ENCODE measurements at regions not wholly inside any gene's neighbourhood (a gene's known extent, or its start where the extent isn't known, plus 50 kb on each side); places are given as distances from the start of the nearest gene placed in this dataset.

- no peaks in the 10 kb centered on the region for H3K27me3 ChIP-seq (ENCODE audit: insufficient read depth, poor library complexity, severe bottlenecking)
- H3K27ac ChIP-seq (replicated peaks) = no peak overlapping the region
- no peak for DNase-seq (ENCODE audit: low read depth in 1 of 2, low spot score in 1 of 2)
- H3K4me3 ChIP-seq (replicated peaks; ENCODE audit: insufficient read depth, low read length) = no peak overlapping the region
- TF ChIP-seq REST (IDR thresholded peaks at IDR 0.05; ENCODE audit: insufficient replicate concordance, low read depth) (no peak), POLR2AphosphoS5 (IDR thresholded peaks at IDR 0.05; ENCODE audit: low read depth) (no peak), GABPA (IDR thresholded peaks at IDR 0.05; ENCODE audit: low read depth) (no peak), SPI1 (IDR thresholded peaks at IDR 0.05; ENCODE audit: borderline replicate concordance, low read depth) (no peak)
- TF ChIP-seq, protein P1, sequence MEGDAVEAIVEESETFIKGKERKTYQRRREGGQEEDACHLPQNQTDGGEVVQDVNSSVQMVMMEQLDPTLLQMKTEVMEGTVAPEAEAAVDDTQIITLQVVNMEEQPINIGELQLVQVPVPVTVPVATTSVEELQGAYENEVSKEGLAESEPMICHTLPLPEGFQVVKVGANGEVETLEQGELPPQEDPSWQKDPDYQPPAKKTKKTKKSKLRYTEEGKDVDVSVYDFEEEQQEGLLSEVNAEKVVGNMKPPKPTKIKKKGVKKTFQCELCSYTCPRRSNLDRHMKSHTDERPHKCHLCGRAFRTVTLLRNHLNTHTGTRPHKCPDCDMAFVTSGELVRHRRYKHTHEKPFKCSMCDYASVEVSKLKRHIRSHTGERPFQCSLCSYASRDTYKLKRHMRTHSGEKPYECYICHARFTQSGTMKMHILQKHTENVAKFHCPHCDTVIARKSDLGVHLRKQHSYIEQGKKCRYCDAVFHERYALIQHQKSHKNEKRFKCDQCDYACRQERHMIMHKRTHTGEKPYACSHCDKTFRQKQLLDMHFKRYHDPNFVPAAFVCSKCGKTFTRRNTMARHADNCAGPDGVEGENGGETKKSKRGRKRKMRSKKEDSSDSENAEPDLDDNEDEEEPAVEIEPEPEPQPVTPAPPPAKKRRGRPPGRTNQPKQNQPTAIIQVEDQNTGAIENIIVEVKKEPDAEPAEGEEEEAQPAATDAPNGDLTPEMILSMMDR (IDR thresholded peaks at IDR 0.05; ENCODE audit: insufficient read depth, low read length) = no peak
Measured at GRCh38 chr11:10986006-10986405, 128.2 kb upstream of the ZBED5 start.

DNA sequence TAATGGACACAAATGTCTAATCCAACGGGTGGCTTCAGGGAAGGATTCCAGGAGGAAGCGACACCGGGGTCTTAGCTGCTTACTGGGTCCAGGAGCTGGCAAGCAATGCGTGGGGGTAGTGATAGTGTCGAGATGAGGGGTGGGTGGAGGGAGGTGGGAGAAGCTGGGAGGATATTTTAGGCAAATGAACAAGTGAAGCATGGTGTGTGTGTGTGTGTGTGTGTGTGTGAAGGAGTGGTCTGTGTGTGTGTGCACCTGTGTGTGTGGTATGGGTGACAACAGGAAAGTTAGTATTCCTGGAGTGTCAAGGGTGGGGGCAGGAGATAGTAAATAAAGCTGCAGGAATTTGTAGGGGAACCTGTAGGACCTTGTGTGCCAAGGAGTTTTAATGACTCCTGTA lies 126.9 kb upstream of the ZBED5 start:
- TF ChIP-seq SPI1 (IDR thresholded peaks at IDR 0.05; ENCODE audit: borderline replicate concordance, low read depth) (no peak), REST (IDR thresholded peaks at IDR 0.05; ENCODE audit: insufficient replicate concordance, low read depth) (no peak), POLR2AphosphoS5 (IDR thresholded peaks at IDR 0.05; ENCODE audit: low read depth) (no peak), GABPA (IDR thresholded peaks at IDR 0.05; ENCODE audit: low read depth) (no peak)
- TF ChIP-seq, protein P1 (IDR thresholded peaks at IDR 0.05; ENCODE audit: insufficient read depth, low read length) = no peak
- no peak for DNase-seq (ENCODE audit: low read depth in 1 of 2, low spot score in 1 of 2)
- H3K27me3 ChIP-seq (ENCODE audit: insufficient read depth, poor library complexity, severe bottlenecking) = no peaks in the 10 kb centered on the region
- no peak overlapping the region for H3K27ac ChIP-seq (replicated peaks)
- no peak overlapping the region for H3K4me3 ChIP-seq (replicated peaks; ENCODE audit: insufficient read depth, low read length)

GRCh38 chr11:10984250-10984649 lies 126.4 kb upstream of the ZBED5 start:
- no peak for DNase-seq (ENCODE audit: low read depth in 1 of 2, low spot score in 1 of 2)
- TF ChIP-seq REST (IDR thresholded peaks at IDR 0.05; ENCODE audit: insufficient replicate concordance, low read depth) (no peak), SPI1 (IDR thresholded peaks at IDR 0.05; ENCODE audit: borderline replicate concordance, low read depth) (no peak), POLR2AphosphoS5 (IDR thresholded peaks at IDR 0.05; ENCODE audit: low read depth) (no peak), GABPA (IDR thresholded peaks at IDR 0.05; ENCODE audit: low read depth) (no peak)
- TF ChIP-seq, protein P1 (IDR thresholded peaks at IDR 0.05; ENCODE audit: insufficient read depth, low read length) = no peak
- Histone ChIP-seq H3K27ac (replicated peaks) (no peak overlapping the region), H3K4me3 (replicated peaks; ENCODE audit: insufficient read depth, low read length) (no peak overlapping the region), H3K27me3 (ENCODE audit: insufficient read depth, poor library complexity, severe bottlenecking) (no peaks in the 10 kb centered on the region)

Data from HL-60 (cell line).